ENCODE measurements at regions not wholly inside any gene's neighbourhood (a gene's known extent, or its start where the extent isn't known, plus 50 kb on each side); places are given as distances from the start of the nearest gene placed in this dataset.

DNA sequence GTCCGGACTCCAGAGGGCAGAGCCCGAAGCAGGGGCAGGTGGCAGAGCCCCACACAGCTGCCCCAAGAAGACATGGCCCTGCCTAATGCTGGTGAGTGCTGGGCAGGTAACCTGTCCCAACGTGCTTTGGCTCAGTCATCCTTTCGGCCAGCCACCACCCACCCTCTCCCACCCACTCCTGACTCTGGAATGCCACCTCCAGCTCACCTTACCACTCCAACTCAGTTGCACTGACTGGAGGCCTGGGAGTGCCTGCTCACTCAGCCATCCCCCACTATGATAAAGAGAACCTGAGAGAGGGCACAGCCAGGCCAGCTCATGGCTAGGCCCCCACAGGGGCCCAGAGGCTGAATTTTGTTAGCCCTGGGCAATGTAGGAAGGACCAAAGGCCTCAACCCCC, 53.8 kb upstream of the MPEG1 start:
- no peak overlapping the region for H3K27ac Mint-ChIP-seq
- H3K4me3 Mint-ChIP-seq: no peak overlapping the region
- H2BK20ac ChIP-seq (ENCODE audit: low read depth, low read length, poor library complexity, severe bottlenecking): no peak overlapping the region
- H3K23ac ChIP-seq (ENCODE audit: insufficient read length, low read depth, low read length): no peak overlapping the region
- no peak overlapping the region for H3K9ac ChIP-seq (ENCODE audit: extremely low read depth, insufficient read length, low read length)
- H3K4me1 Mint-ChIP-seq: peaks cover 4 to 5% of the 10 kb centered on the region in 2 experiments
- H3K27ac ChIP-seq (ENCODE audit: insufficient read length, low read depth, low read length): no peak overlapping the region
- H2BK12ac ChIP-seq (ENCODE audit: insufficient read length, low read depth, low read length): no peak overlapping the region
- no peak overlapping the region for H2BK5ac ChIP-seq (ENCODE audit: insufficient read length, low read length)
- H4K91ac ChIP-seq (ENCODE audit: insufficient read length, low read depth, low read length): no peak overlapping the region
- no peak overlapping the region for H3K4ac ChIP-seq (ENCODE audit: low read depth, low read length)
- H4K20me1 ChIP-seq (ENCODE audit: control insufficient read depth, insufficient read depth, insufficient read length): no peaks in the 10 kb centered on the region
- no peaks in the 10 kb centered on the region for H3K9me3 ChIP-seq (ENCODE audit: control insufficient read depth, low read depth, low read length)
- H2AFZ ChIP-seq (ENCODE audit: low read length): no peak overlapping the region
- no CpG with 5 or more reads among the region's 4 CpGs for WGBS (ENCODE audit: extremely low coverage, insufficient read length, low lambda C conversion rate)
- no peak overlapping the region for H3K56ac ChIP-seq (ENCODE audit: insufficient read length, low read depth, low read length)
- no peaks in the 10 kb centered on the region for H3K27me3 ChIP-seq (ENCODE audit: insufficient read depth, low read length)
- DNase-seq: no peak
- H2BK15ac ChIP-seq (ENCODE audit: low read depth, low read length): no peak overlapping the region
- no peak overlapping the region for H2AK5ac ChIP-seq (ENCODE audit: insufficient read length, low read length)
- H4K8ac ChIP-seq (replicated peaks; ENCODE audit: insufficient read length, low read depth, low read length): no peak overlapping the region
- no peaks in the 10 kb centered on the region for H3K23me2 ChIP-seq (ENCODE audit: insufficient read length, low read depth, low read length, poor library complexity, severe bottlenecking)
- no peaks in the 10 kb centered on the region for H3K27me3 Mint-ChIP-seq (ENCODE audit: low read depth)
- no peak overlapping the region for H3K18ac ChIP-seq (ENCODE audit: insufficient read length, low read depth, low read length)
- H3T11ph ChIP-seq (ENCODE audit: low read length): no peak overlapping the region
- H2BK120ac ChIP-seq (ENCODE audit: low read depth, low read length, poor library complexity, severe bottlenecking): no peak overlapping the region
- no peak overlapping the region for H4K5ac ChIP-seq (ENCODE audit: insufficient read length, low read depth, low read length)
- H3K79me2 ChIP-seq (ENCODE audit: insufficient read depth, low read length): no peaks in the 10 kb centered on the region
- H3K4me2 ChIP-seq (ENCODE audit: insufficient read depth, insufficient read length, low read length): no peak overlapping the region
- H3K36me3 Mint-ChIP-seq (ENCODE audit: insufficient read depth in 1 of 3, low read depth in 3 of 3): no peaks in the 10 kb centered on the region
- H3K14ac ChIP-seq (ENCODE audit: insufficient read depth, low read length): no peak overlapping the region
- TF ChIP-seq CTCF (conservative IDR thresholded peaks at IDR 0.05): no peak
- H3K4me1 ChIP-seq (ENCODE audit: insufficient read depth, low read length): no peaks in the 10 kb centered on the region
- no peaks in the 10 kb centered on the region for H3K79me1 ChIP-seq (ENCODE audit: insufficient read depth, low read depth, low read length, poor library complexity, severe bottlenecking)
- no peaks in the 10 kb centered on the region for H3K9me3 Mint-ChIP-seq
